ENCODE measurements at regions not wholly inside any gene's neighbourhood (a gene's known extent, or its start where the extent isn't known, plus 50 kb on each side); places are given as distances from the start of the nearest gene placed in this dataset.

- no peak for DNase-seq (ENCODE audit: low spot score)
Observed at GRCh38 chr7:54955696-54956420, 63.0 kb upstream of the EGFR start.

- no peak for DNase-seq (ENCODE audit: low spot score)
Observed at GRCh38 chr7:54956865-54957264, 62.0 kb upstream of the EGFR start.

GRCh38 chr7:54960517-54960916 lies 58.3 kb upstream of the EGFR start:
- no peak for DNase-seq (ENCODE audit: low spot score)

GRCh38 chr7:54961391-54961790 lies 57.4 kb upstream of the EGFR start:
- DNase-seq (ENCODE audit: low spot score), result no peak

- no peak for DNase-seq (ENCODE audit: low spot score)
Observed at GRCh38 chr7:54963155-54963554, 55.7 kb upstream of the EGFR start.

GRCh38 chr7:54964136-54964535 lies 54.7 kb upstream of the EGFR start:
- no peak for DNase-seq (ENCODE audit: low spot score)

- DNase-seq (ENCODE audit: low spot score), result no peak
Observed at GRCh38 chr7:54967377-54967776, 51.4 kb upstream of the EGFR start.

- no peak for DNase-seq (ENCODE audit: low spot score)
Observed at GRCh38 chr7:54968018-54968417, 50.8 kb upstream of the EGFR start.
